ENCODE measurements at regions not wholly inside any gene's neighbourhood (a gene's known extent, or its start where the extent isn't known, plus 50 kb on each side); places are given as distances from the start of the nearest gene placed in this dataset.

DNA sequence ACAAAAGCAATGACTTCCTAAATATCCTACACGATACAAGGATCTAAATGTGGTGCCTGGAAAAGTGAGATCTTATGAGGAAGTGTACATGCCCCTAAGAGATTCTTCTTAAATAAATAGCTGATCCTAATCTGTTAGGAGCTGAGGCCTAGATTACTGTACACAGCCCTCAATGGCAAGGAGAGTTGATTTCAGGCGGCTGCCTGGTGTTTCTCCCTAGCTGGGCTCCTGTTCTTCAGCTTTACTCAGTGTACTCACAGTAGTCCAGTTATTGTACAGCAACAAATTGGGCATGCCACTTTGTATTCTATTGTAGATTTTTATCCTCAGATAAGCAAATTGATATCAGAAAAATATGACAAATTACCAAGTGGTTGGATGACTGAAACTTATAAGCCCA is 358.2 kb upstream of the PDGFD start:
- no peak for DNase-seq

DNA sequence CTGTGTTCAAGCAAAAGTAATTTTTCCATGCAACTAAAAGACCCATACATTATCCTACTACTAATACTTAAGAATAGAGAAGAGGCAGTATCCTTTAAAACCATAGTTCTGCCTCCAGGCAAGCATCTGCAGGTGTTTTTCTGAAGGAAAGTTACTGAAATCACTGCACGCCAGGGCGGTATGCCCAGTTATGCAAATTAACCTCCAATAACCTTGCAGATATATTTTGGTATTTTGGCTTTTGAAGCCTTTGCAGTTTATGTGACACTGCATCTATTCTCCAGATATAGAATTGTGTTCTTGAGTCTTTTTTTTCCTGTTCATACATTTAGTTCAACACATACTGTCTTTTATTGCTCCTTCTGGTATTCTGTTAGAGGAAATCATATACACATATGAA is 346.2 kb upstream of the PDGFD start:
- no peak for DNase-seq

DNA sequence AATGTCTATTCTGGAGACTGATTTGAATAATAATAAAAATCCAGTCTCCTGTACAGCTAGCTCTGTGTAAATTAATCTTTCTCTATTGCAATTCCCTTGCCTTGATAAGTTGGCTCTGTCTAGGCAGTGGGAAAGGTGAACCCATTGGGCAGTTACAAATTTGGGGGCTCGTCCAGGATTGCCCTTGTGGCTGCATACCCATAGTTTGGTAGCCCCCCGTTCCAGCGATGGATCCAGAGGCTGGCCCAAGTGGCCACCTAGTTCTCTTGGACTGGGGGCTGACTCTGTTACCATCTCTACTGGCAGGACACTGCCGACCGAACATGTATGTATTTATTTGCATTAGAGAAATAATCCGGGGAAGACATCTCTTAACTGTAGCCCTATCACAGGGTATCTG is 326.2 kb upstream of the PDGFD start:
- DNase-seq = no peak

DNA sequence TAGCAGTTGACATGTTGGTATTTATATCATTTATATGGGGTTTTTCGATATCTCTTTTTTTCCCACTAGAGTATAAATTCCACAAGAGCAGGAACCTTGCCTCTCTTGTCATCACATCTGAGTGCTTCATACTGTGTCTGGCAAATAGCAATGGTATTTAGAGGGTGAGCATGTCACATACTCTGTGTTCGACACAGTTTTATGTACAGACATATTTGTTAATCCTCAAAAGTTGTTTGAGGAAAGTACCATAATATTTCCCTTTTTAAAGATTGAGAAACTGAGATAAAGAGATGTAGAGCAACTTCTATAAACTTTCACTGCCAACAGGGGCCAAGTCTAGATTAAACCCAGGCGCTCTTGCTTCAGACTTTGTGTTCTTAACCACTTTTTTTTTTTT is 324.6 kb upstream of the PDGFD start:
- no peak for DNase-seq

DNA sequence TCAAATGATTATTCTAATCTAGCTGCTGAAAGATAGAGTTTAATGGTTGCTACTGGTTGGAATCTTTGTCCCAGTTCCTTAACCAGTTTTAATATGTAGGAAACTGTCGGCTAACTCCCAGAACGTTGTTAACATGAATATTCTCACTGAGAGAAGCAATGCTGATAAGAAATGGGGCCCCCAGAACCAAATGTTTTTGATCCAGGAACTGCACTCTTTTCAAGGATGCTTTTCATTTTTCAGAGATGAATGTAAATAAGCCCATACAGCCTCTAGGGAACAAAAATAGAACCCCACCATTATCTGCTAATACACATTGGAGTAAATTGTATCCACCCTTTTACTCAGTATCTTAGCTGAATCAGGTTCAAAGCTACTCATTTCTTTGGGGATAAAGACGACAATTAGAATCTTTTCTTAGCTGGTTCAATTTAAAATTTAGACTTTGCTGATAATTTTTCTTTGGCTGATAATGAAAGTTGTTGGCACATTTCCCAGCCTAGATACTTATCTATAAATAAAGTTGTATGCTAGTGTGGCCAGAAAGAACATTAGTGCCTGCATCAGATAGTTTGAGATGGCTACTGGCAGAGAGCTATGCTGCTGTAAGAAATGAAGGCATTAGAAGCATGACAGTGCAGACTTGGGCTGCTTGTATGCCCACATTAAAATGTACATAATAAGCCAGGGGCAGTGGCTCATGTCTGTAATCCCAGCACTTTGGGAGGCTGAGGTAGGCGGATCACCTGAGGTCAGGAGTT is 323.3 kb upstream of the PDGFD start:
- no peak for DNase-seq

DNA sequence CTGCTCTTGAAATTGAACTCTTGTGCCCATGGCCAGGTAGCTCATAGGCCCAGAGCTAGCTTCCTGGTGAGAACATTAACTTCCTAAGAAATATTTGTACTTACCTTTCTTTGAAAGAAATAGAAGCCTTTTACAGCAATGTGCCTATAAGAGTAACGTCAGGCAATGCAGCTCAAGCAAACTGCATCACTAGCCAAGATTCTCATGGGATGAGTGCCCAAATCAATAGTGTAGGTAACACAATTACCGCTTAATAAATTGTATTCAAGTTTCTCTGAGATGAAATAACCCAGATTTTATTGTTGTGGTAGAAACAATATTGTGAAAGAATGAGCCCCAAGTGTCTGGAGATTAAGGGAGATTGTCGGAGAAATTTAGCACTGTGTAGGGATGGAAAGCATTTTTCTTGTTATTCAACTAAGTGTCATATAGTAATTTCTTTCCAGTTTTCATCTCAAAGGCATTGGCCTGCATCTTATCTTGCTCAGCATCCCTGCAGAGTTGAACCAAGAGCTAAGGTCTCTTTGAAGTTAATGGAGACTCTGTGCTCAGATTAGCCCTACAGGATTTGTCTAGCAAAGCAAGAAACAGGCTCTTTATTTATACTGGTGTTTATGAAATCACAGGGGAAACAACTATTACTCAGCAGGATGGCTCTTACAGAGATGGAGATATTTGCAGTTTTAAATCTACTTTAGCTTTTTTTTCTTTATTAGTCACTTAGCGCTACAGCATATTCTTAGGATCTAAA is 321.0 kb upstream of the PDGFD start:
- DNase-seq = no peak

DNA sequence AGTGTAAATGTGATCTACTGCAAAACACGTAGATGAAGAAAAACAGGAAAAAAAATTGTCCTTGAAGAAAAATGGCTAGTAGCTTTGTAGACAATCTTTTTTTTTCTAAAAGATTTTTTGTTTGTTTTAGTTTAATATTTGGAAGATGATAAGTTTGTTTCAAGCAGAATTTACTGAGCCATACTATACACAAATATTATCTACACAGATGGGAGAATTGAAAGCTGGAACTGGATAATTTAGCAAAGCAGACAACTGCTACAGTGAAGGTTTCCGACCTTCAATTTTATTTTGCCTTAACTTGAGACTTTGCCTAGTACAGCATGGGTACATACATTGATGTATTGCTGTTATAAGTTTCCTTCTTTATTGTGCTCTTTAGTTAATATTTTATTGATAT is 313.0 kb upstream of the PDGFD start:
- no peak for DNase-seq

DNA sequence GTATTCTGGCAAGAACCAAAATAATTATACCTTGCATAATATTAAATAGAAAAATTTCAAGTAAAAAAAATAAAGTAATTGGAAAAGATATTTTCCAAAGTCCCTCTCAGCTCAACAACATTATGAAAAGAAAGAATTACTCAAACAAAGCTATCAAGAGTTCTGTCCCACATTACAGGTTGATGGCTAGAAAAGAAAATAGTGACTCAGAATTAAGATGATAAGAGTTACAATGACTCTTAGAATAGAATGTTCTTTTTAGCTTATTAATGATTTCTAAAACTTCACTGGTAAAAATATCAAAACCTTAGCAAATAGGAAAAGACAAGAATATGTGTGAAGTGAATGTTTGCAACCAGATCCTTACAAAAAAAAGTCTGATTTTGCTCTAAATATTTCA is 312.5 kb upstream of the PDGFD start:
- DNase-seq = no peak

DNA sequence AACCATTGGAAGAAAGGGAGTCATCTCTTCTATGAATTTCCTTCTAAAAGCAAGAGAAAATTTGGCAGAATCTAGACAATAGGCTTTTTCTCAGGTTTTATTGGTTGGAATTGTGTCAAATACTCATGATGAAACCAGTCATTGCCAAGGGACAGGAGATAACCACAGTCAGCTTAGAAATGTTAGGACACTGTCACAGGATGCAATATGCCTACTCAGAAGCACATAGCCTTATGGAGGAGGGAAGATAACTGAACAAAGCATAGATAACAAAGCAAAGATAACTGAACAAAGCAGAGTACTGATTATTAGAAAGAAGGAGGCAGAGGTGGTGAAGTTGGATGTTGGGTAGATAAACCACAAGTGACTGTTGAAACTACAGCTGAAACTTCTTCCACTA is 303.5 kb upstream of the PDGFD start:
- no peak for DNase-seq

DNA sequence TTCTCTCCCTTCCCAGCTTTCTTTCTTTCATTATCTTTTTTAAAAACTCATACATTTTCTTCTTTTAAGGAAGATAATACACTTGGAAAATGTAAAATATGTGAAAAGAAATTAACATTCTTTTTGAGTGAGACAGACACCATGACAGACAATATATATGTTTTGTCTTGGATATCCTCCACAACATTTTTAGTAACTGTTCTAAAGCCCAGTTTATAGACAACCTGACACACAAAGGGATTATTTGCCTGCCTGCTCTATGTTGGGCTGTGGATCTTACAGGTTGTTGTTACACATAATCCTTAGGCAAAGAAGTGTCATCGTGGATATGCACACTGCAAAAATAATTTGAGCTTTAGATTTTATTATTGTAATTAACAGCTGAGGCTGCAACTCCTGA is 301.4 kb upstream of the PDGFD start:
- DNase-seq = no peak

DNA sequence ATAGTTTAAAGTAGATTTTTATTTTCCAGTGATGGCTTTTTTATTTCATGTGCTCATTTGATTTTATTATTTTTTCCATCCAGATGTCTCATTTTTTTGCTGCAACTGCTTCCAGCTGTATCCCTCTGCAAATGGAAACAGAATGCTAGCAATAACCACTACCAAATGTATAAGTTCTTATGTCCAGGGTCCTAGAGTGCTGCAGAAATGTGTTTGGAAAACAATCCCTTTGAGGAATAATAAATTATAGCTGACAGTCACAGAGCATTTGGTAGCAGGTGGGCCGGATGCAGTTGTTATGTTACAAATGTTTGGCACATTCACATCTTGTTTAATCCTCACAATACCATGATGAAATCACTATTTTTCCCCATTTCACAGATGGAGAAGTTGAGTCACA is 300.7 kb upstream of the PDGFD start:
- no peak for DNase-seq

DNA sequence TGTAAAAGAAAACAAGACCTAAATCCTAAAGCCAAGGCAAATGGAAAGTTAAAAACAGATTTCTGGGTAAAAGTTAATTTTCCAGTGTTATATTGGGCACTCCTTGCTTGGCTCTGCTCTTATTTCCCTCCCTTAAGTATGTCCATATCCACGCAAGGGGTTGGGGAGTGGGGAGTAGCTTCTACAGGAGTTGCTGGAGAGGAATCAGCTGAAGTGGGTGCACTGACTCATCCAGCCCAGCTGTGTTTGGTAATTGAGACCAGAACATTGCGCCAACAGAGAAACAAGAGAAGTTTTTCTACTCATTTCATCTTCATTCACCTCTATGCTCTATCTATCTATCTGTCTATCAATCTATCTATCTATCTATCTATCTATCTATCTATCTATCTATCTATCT is 298.4 kb upstream of the PDGFD start:
- no peak for DNase-seq

DNA sequence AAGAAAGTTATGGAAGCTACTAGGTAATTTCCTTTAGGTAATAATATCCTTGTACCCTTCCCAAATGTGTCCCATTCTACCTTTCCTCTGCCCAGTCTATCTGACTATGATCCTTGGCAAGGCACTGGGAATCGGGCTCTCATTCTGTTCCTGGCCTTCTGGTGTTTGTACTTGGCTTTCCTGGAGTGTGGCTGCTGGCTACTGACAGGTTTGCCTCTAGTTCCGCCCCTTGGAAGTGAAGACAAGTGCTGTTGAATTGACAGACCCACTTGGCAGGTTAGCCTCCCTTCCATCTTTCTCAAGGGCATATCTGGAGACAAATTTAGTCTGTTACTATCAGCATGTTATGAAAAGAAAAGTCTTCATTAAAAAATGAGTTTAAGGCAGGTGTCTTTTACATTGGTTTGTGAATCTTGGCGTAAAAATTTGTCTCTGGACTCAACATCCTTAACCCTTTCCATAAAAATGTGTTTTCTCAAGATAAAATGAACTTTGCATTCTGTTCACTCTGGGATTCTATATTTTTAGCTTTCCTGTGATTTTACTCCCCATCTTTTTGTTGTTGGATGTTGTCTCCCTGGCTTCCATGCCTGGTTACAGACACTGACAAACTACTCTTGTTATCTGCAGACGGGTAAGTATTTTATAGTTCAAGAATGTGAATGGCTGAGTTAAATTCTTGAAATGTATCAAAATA is 287.4 kb upstream of the PDGFD start:
- no peak for DNase-seq

DNA sequence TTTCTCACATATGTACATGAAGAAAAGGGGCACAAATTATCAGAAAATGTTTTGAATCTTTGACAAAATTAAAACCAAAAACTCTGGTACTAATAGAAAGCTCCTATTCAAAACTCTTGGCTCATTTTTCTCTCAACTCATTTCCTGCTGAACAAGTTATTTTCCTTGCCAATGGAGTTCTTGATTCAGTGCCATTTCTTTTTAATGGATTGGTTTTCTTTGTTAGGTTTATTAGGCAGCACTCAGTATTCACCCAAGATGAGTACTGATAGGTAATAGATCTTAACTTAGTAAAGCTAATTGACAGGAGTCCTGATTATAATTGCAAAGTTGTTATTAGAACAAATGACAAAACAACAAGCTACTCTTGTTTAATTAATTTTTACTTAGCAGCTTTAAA is 279.4 kb upstream of the PDGFD start:
- no peak for DNase-seq

DNA sequence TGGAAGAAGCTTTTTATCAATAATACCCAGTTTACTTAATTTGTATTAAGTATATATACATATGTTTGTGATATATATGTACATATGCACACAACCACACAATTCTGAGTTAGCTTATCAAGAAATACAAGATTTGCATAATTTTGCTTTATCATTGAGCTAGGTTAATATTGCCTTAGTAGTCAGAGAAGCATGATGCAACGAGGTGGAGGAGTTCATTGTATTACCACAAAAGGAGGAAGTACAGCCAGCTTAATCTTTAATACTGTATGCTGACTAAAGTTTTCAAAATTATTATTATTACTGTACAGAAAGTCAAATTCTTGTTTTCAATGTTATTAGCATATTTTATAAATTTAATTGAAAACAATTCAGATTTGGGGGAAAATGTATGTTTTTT is 278.4 kb upstream of the PDGFD start:
- no peak for DNase-seq

DNA sequence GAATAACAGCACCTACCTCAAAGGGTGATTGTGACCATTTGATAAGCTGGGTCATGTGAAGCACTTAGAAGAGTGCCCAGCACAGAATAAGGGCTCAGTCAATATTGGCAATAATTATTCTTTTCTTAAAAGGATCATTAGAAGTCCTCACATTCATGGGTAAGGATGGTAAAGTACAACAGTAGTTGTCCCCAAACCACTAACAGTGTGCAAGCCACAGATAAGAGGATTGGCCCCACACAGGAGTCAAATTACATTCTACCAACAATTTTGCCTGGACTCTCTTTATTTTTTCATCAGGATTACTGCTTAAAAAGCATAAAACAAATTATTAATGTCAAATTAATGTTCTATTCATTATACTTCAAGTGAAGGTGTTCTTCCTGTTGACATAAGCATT is 271.5 kb upstream of the PDGFD start:
- DNase-seq = no peak

DNA sequence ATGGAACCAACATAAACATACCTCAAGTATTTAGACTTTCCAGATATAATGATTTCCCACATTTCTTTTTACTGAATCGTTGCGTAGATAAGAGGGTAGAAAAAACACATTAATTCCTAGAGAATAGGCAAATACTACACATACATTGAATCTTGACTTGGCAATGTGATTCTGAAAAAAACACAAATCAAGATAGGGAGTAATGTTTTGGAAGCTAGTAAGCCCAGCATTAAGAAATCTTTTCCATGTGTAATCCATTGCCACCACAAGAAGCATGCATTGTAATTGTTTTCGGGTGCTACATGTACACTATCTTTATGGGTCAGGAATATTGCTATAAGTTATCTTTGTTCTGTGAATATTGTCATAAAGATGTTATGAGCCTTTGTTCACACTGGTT is 269.8 kb upstream of the PDGFD start:
- no peak for DNase-seq

DNA sequence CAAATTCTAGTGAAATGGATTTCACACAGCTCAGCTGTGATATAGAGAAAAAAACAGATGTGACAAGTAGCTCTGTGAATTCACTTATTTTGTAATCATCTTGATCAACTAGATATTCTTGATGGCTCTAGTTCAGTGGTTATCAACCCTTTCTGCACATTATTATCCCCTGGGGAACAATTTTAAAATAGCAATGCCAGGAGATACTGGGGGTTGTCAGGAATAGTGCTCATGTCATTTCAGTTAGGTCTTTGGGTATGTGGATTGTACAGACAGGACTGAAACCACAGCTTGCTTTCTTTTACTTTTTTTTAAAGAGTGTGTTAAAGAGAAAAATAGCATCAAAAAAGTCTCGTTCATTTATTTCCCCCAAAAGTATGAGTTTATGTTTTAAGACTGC is 269.0 kb upstream of the PDGFD start:
- no peak for DNase-seq

DNA sequence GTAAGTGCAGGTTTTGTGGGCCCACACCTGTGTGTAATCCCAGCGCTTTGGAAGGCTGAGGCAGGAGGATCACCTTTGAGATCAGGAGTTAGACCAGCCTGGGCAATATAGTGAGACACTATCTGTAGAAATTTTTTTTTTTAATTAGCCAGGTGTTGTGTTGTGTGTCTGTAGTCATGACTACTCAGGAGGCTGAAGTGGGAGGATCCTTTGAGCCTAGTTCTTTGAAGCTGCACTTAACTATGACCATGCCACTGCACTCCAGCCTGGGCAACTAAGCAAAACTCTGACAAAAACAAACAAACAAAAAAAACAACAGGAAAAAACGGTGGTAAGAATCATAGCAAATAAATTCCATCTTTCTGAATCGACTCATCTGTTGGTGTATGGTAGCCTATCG is 268.6 kb upstream of the PDGFD start:
- no peak for DNase-seq

DNA sequence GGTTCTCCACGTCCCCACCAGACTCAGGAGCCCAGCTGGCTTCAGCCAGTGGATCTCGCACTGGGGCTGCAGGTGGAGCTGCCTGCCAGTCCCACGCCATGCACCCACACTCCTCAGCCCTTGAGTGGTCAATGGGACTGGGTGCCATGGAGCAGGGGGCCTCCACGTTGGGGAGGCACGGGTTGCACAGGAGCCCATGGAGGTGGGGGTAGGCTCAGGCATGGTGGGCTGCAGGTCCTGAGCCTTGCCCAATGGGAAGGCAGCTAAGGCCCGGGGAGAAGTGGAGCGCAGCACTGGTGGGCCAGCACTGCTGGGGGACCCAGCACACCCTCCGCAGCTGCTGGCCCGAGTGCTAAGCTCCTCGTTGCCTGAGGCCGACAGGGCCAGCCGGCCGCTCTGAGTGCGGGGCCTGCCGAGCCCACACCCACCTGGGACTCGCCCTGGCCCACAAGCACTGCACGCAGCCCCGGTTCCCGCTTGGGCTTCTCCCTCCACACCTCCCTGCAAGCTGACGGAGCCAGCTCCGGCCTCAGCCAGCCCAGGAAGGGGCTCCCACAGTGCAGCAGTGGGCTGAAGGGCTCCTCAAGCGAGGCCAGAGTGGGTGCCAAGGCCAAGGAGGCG is 258.5 kb upstream of the PDGFD start:
- DNase-seq = no peak

DNA sequence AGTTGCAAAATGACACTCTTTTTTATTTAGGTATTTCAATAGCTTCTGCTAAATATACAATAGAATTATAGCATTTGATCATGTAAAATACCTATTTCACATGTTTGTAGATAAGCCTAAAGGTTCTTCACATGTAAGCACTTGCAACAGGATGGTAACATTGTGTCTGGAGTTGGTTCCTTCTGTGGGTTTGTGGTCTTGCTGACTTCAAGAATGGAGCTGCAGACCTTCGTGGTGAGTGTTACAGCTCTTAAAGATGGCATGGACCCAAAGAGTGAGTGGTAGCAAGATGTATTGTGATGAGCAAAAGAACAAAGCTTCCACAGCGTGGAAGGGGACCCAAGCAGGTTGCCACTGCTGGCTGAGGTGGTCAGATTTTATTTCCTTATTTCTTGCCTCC is 246.4 kb upstream of the PDGFD start:
- no peak for DNase-seq

DNA sequence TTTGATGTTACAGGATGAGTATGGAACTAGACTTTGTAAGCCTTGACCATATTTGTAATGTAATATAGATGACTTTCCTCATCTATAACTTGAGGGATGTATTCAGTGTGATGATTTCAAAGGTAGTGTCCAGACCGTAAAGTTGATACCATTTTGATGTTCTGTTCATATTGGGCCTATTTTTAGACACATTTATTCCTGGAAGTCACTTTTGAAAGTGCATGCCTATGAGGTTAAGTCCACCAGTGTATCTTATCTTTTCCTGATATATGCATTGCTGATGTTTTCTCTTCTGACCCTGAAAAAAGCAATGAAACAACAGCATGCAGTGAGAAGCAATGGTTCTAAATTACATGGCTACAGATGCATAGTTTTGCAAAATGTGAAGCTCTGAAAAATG is 244.7 kb upstream of the PDGFD start:
- DNase-seq = no peak

DNA sequence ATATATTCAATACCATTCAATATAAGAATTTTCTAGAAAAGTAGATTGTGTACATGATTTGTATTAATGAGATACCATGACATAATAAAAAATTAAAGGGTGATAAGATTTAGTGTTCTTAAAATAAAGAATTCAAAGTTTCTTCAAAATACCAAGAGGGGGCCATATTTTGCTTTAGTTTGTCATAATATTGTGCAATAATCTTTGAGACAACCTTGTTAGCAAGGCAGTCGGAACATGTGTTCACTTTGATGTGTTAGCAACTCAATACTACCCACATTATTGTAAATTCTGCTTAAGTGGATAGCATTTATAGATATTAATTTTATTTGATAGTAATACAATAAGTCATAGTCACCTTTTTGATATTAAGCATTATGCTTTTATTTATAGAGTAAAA is 241.3 kb upstream of the PDGFD start:
- no peak for DNase-seq
